HepG2 (cell line): ENCODE measurements at regions not wholly inside any gene's neighbourhood (a gene's known extent, or its start where the extent isn't known, plus 50 kb on each side); places are given as distances from the start of the nearest gene placed in this dataset.

ENCODE experiments used
- GABPB1 ChIP-seq: IDR thresholded peaks from 2 replicates; pipeline ENCODE4 v1.6.1; 2016; ENCODE audit warnings: mild to moderate bottlenecking, missing genetic modification reagents, moderate library complexity, missing compliant biosample characterization
- GATAD2A ChIP-seq: IDR thresholded peaks from 2 replicates; pipeline ENCODE4 v1.6.1; 2016
- GTF3A ChIP-seq: sonication (generic); formaldehyde crosslinking; conservative IDR thresholded peaks from 2 replicates; pipeline ENCODE4 v1.4.0; 2020; ENCODE audit warnings: mild to moderate bottlenecking, missing genetic modification reagents
- SRSF9 ChIP-seq: fragments of 200-400 bp; formaldehyde crosslinking; IDR thresholded peaks from 2 replicates; pipeline ENCODE4 v1.6.1; 2018; ENCODE audit warnings: borderline replicate concordance, mild to moderate bottlenecking, low read depth, low read length; ENCODE audit not compliant: insufficient read depth, poor library complexity, severe bottlenecking
- SSRP1 ChIP-seq: IDR thresholded peaks from 2 replicates; pipeline ENCODE4 v1.6.1; 2016; ENCODE audit warnings: control low read depth
- TF ChIP-seq, protein P1 (sequence below): sonication (generic); formaldehyde crosslinking; IDR thresholded peaks from 2 replicates; pipeline ENCODE4 v1.5.0; 2020; ENCODE audit warnings: mild to moderate bottlenecking, missing genetic modification reagents, moderate library complexity
- TF ChIP-seq, protein P2 (sequence below): IDR thresholded peaks from 2 replicates; pipeline ENCODE4 v1.6.1; 2016; ENCODE audit warnings: missing compliant biosample characterization, missing genetic modification reagents, borderline replicate concordance

DNA sequence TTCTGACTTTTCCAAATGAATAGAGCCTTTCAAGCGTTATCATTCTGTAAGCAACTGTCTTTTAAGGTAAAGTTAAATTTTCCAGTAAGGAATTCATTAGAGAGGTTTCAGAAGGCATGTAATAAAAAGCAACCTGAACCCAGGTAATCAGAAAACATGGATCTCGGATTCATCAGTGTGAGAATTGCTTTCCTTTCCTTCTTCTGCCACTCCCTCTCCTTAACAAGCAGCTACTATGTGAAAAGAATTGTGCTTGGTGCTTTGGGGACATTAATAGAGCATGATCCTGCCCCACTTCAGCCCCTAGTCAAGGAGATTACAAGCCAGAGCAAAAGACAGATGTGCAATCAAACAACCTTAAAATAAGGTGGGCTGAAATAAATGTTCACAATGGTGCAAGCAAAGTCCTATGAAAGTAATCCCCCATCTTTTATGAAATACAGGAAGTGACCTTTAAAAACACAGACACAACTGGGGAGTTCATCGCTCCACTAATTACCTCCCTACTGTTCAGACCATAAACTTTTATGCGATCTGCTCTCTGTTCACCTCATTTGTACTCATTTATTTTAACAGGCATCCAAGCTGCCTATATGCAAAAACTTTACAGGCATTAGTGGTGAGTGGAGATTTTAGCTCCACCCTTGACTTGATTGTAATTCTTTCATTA lies 122.9 kb upstream of the RASGEF1B start:
- TF ChIP-seq, protein P1, sequence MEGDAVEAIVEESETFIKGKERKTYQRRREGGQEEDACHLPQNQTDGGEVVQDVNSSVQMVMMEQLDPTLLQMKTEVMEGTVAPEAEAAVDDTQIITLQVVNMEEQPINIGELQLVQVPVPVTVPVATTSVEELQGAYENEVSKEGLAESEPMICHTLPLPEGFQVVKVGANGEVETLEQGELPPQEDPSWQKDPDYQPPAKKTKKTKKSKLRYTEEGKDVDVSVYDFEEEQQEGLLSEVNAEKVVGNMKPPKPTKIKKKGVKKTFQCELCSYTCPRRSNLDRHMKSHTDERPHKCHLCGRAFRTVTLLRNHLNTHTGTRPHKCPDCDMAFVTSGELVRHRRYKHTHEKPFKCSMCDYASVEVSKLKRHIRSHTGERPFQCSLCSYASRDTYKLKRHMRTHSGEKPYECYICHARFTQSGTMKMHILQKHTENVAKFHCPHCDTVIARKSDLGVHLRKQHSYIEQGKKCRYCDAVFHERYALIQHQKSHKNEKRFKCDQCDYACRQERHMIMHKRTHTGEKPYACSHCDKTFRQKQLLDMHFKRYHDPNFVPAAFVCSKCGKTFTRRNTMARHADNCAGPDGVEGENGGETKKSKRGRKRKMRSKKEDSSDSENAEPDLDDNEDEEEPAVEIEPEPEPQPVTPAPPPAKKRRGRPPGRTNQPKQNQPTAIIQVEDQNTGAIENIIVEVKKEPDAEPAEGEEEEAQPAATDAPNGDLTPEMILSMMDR (CRISPR knock-in tag) = no peak
- TF ChIP-seq GABPB1 (CRISPR knock-in tag) (no peak), GATAD2A (CRISPR knock-in tag) (no peak), SRSF9 (no peak), GTF3A (CRISPR knock-in tag) (no peak), SSRP1 (no peak)
- TF ChIP-seq, protein P2, sequence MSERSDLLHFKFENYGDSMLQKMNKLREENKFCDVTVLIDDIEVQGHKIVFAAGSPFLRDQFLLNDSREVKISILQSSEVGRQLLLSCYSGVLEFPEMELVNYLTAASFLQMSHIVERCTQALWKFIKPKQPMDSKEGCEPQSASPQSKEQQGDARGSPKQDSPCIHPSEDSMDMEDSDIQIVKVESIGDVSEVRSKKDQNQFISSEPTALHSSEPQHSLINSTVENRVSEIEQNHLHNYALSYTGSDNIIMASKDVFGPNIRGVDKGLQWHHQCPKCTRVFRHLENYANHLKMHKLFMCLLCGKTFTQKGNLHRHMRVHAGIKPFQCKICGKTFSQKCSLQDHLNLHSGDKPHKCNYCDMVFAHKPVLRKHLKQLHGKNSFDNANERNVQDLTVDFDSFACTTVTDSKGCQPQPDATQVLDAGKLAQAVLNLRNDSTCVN (CRISPR knock-in tag) = no peak
